GM12872 (cell line): ENCODE measurements at regions not wholly inside any gene's neighbourhood (a gene's known extent, or its start where the extent isn't known, plus 50 kb on each side); places are given as distances from the start of the nearest gene placed in this dataset.

Source experiments
- TF ChIP-seq, protein P1 (sequence below): IDR thresholded peaks from 3 replicates; pipeline ENCODE4 v1.5.1; 2011; ENCODE audit warnings: low read depth, mild to moderate bottlenecking, low read length, moderate library complexity; ENCODE audit not compliant: insufficient read depth

DNA sequence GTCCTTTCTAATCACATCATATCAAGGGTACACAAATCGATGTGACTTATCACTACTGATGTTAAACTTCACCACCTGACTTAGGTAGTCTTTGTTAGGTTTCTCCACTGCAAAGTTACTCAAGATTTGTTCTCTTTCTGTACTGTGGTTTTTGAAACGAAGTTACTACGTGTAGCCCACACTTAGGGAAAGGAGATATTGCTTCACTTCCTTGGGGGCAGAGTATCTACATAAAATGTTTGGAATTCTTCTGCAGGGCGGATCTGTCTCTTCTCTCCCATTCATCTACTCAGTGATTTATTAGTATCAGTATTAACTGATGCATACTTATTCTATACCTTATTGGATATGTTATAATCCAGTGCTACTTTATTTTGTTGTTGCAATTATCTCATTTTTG is 403.6 kb upstream of the MON1B start:
- TF ChIP-seq, protein P1, sequence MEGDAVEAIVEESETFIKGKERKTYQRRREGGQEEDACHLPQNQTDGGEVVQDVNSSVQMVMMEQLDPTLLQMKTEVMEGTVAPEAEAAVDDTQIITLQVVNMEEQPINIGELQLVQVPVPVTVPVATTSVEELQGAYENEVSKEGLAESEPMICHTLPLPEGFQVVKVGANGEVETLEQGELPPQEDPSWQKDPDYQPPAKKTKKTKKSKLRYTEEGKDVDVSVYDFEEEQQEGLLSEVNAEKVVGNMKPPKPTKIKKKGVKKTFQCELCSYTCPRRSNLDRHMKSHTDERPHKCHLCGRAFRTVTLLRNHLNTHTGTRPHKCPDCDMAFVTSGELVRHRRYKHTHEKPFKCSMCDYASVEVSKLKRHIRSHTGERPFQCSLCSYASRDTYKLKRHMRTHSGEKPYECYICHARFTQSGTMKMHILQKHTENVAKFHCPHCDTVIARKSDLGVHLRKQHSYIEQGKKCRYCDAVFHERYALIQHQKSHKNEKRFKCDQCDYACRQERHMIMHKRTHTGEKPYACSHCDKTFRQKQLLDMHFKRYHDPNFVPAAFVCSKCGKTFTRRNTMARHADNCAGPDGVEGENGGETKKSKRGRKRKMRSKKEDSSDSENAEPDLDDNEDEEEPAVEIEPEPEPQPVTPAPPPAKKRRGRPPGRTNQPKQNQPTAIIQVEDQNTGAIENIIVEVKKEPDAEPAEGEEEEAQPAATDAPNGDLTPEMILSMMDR = no peak

DNA sequence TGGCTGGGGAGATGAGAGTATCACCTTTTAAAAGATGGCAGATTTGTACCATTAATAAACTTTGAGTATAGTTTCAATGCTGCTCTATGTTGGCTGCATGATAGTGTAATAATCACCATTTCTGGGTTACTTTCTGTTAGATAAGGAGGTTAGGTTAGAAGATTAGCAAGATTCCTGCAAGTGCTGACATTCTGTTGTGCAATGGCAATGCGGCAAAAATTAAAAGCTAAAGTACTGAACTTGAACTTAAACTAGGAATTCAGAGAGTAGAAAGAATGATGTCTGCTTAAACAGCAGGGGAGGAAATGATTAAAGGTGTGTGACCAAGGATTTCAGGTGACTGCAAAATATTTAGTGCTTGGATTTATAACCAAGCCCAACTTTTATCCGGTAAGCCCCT is 399.8 kb upstream of the MON1B start:
- TF ChIP-seq, protein P1 = no peak

DNA sequence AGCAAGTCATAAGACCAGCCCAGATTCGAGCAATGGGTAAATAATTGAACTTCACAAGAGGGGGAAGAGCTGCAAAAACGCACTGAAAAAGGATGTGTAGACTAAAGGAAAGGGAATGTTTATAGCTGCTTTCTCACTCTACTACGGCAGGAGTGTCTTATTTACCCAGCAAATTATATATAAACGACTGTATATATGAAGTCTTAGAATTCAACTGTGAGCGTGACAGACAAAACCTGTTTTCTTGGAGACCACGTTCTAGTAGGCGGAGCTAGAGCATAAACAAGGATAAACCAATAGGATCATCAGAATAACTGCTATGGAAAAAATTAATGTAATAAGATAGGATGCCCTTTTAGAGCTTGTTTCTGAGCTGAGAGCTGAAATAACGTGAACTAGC is 394.6 kb upstream of the MON1B start:
- TF ChIP-seq, protein P1 = no peak

DNA sequence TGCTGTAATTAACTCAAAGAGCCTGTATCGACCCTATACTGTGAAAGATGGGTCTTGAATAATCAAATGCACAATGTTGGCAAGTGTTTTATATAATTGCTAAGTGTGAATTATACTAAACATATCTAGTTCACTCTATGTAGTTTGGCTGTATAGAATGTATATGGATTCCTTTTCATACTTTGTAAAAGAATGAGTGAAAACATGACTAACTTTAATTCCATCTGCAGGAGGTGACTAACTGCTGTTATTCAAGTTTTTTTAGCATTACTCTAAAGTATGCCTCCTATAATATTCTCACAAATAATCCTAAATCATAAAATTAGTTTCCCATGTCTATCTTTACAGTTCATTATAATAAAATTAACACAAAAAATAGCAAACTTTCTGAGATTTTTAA is 394.0 kb upstream of the MON1B start:
- TF ChIP-seq, protein P1 = no peak

DNA sequence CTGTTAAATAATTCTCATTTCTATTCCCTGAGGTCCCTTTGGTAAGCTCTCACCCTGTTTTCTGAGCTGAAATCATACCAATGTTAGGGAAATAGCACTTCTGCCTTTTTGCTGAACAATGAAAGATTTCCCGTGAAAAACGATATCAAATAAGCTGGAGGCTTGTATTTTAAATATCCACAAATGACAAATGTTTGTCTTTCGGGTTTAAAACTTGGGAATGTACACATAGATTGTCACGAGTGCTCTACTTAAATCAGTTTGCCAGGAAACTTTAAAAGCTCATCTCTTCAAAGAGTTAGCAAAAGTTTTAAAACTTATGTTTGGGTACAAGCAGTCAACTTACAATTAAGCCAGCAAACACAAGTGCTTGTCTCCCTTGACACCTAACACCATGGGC is 393.5 kb upstream of the MON1B start:
- TF ChIP-seq, protein P1 = no peak

DNA sequence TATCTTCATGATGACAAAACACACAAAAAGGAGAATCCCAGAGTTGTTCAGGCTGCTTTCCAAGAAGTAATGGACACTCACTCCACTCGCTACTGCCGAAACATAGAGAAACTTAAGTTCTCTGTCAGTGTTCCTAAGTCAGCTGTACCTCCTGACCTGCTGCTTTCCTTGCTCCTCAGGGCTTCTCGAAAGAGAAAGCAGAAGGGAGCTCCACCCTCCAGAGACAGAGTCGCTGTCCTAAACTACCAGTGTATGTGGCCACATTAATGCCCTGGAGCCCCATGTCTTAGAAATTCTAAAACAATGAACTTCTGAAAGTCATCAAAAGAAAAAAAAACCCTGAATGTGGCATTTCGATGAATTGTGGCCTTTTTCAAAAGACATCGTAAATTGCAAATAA is 390.8 kb upstream of the MON1B start:
- TF ChIP-seq, protein P1 = no peak

DNA sequence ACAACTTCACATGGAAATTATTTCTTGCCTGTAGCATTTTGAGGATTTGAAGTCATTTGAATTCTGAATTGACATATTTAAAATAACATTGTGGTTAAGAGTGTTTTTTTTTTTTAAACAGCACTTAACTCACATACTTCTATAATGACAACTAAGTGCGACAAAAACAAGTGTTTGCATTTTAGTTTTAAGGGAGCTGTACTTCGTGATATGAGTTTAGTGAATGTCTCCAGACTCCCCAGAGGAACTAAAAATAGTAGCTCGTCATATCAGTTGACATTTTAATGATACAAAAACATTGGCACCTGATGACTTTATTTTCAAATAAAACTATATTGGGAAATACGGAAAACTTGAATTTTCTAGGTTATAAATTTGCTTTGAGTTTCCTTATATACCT is 389.6 kb upstream of the MON1B start:
- TF ChIP-seq, protein P1 = no peak

DNA sequence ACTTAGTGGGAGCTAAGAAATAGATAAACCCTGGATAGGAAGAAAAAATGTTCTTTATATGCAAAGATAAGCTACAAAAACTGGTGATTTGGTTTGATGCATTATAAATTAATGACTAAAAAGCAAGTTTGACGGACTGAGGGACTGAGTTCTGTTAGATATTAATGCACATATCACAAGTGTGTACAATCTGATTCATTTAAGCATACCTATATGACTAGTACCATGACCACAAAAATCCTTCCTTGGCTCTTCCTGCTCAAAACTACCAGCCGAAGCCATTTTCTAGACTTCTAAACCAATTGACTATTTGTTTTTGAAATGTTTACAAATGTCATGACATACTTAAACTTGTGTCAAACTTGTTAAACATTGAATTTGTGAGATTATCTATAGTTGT is 374.5 kb upstream of the MON1B start:
- TF ChIP-seq, protein P1 = no peak
